OCI-LY1 (cell line): ENCODE measurements at regions not wholly inside any gene's neighbourhood (a gene's known extent, or its start where the extent isn't known, plus 50 kb on each side); places are given as distances from the start of the nearest gene placed in this dataset.

Source experiments
- H2AFZ ChIP-seq: fragments of 200-600 bp; sonication (generic), shearing (Covaris generic); 2 replicates; pipeline ENCODE4 v1.6.0; 2014; ENCODE audit warnings: antibody characterized with exemption, mild to moderate bottlenecking, low read length
- H3F3A ChIP-seq: fragments of 200-600 bp; sonication (generic), shearing (Covaris generic); 2 replicates; pipeline ENCODE4 v1.6.0; 2014; ENCODE audit warnings: mild to moderate bottlenecking, antibody characterized with exemption, low read length, moderate library complexity; ENCODE audit not compliant: insufficient read depth
- H3K27ac ChIP-seq: fragments of 200-600 bp; sonication (generic); 2 replicates; pipeline ENCODE4 v1.5.1; 2014; ENCODE audit warnings: low read length, mixed run types, mild to moderate bottlenecking, low read depth; ENCODE audit not compliant: poor library complexity, severe bottlenecking
- H3K27me3 ChIP-seq: fragments of 200-600 bp; sonication (generic); 2 replicates; pipeline ENCODE4 v1.6.0; 2014; ENCODE audit warnings: antibody characterized with exemption, mild to moderate bottlenecking, low read length, moderate library complexity; ENCODE audit not compliant: insufficient read depth
- H3K36me3 ChIP-seq: fragments of 200-600 bp; sonication (generic); 2 replicates; pipeline ENCODE4 v1.6.1; 2014; ENCODE audit warnings: mild to moderate bottlenecking, antibody characterized with exemption, low read length, moderate library complexity, mixed read lengths; ENCODE audit not compliant: insufficient read depth
- H3K4me1 ChIP-seq: fragments of 200-600 bp; sonication (generic); 2 replicates; pipeline ENCODE4 v1.5.1; 2014; ENCODE audit warnings: mild to moderate bottlenecking, low read length, moderate library complexity; ENCODE audit not compliant: insufficient read depth, severe bottlenecking
- H3K4me2 ChIP-seq: fragments of 200-600 bp; sonication (generic), shearing (Covaris generic); 2 replicates; pipeline ENCODE4 v1.6.1; 2014; ENCODE audit warnings: low read length
- H3K4me3 ChIP-seq: fragments of 200-600 bp; sonication (generic); 2 replicates; pipeline ENCODE4 v1.5.1; 2014; ENCODE audit warnings: low read length, low read depth, mild to moderate bottlenecking, mixed read lengths; ENCODE audit not compliant: poor library complexity, severe bottlenecking
- H3K79me2 ChIP-seq: fragments of 200-600 bp; shearing (Covaris generic); 2 replicates; pipeline ENCODE4 v1.6.1; 2016; ENCODE audit warnings: mixed run types, low read length, mixed read lengths; ENCODE audit not compliant: insufficient read depth
- H3K9ac ChIP-seq: fragments of 200-600 bp; sonication (generic), shearing (Covaris generic); 2 replicates; pipeline ENCODE4 v1.6.1; 2014; ENCODE audit warnings: mild to moderate bottlenecking, low read length, mixed read lengths
- H3K9me2 ChIP-seq: fragments of 200-600 bp; sonication (generic), shearing (Covaris generic); 2 replicates; pipeline ENCODE4 v1.6.1; 2014; ENCODE audit warnings: low read depth, mild to moderate bottlenecking, low read length, mixed read lengths
- H3K9me3 ChIP-seq: fragments of 200-600 bp; shearing (Covaris generic); 2 replicates; pipeline ENCODE4 v1.6.1; 2014; ENCODE audit warnings: low read length, mixed read lengths
- H4K20me1 ChIP-seq: fragments of 200-600 bp; sonication (generic), shearing (Covaris generic); 2 replicates; pipeline ENCODE4 v1.6.0; 2016; ENCODE audit warnings: mild to moderate bottlenecking, low read length; ENCODE audit not compliant: insufficient read depth
- EZH2 ChIP-seq: fragments of 200-600 bp; sonication (generic), shearing (Covaris generic); IDR thresholded peaks from 2 replicates; pipeline ENCODE4 v1.8.0; 2017; ENCODE audit warnings: borderline replicate concordance, mixed run types, mild to moderate bottlenecking, antibody characterized with exemption, low read length, moderate library complexity, mixed read lengths
- TF ChIP-seq, protein P1 (sequence below): fragments of 200-600 bp; sonication (generic), shearing (Covaris generic); IDR thresholded peaks from 2 replicates; pipeline ENCODE4 v1.5.1; 2017; ENCODE audit warnings: mild to moderate bottlenecking, antibody characterized with exemption, low read length, moderate library complexity, mixed read lengths

- Histone ChIP-seq H3K9ac (no peak overlapping the region), H3K9me2 (no peaks in the 10 kb centered on the region), H3F3A (no peaks in the 10 kb centered on the region), H3K9me3 (no peaks in the 10 kb centered on the region), H3K4me1 (no peaks in the 10 kb centered on the region), H3K36me3 (no peaks in the 10 kb centered on the region), H3K4me3 (no peak overlapping the region), H2AFZ (no peak overlapping the region), H3K79me2 (no peaks in the 10 kb centered on the region), H3K27me3 (no peaks in the 10 kb centered on the region), H3K27ac (no peak overlapping the region), H3K4me2 (no peak overlapping the region), H4K20me1 (no peaks in the 10 kb centered on the region)
- no peak for TF ChIP-seq EZH2
- TF ChIP-seq, protein P1, sequence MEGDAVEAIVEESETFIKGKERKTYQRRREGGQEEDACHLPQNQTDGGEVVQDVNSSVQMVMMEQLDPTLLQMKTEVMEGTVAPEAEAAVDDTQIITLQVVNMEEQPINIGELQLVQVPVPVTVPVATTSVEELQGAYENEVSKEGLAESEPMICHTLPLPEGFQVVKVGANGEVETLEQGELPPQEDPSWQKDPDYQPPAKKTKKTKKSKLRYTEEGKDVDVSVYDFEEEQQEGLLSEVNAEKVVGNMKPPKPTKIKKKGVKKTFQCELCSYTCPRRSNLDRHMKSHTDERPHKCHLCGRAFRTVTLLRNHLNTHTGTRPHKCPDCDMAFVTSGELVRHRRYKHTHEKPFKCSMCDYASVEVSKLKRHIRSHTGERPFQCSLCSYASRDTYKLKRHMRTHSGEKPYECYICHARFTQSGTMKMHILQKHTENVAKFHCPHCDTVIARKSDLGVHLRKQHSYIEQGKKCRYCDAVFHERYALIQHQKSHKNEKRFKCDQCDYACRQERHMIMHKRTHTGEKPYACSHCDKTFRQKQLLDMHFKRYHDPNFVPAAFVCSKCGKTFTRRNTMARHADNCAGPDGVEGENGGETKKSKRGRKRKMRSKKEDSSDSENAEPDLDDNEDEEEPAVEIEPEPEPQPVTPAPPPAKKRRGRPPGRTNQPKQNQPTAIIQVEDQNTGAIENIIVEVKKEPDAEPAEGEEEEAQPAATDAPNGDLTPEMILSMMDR: no peak
These were observed 512.3 kb upstream of the RAB6C start for GRCh38 chr2:129467012-129467779.

DNA sequence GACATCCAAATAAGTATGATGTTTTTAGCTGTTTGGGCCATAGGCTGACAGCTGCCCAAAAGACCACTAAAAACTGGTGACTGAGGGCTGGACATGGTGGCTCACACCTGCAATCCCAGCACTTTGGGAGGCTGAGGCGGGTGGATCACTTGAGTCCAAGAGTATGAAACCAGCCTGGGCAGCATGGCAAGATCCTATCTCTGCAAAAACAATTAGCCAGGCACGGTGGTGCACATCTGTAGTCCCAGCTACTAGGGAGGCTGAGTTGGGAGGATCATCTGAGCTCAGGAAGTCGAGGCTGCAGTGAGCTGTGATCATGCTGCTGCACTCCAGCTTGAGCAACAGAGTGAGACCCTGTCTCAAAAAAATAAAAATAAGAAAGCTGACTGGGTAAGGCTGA lies 511.5 kb upstream of the RAB6C start:
- H3K4me3 ChIP-seq: no peak overlapping the region
- no peak overlapping the region for H3K9ac ChIP-seq
- no peak overlapping the region for H2AFZ ChIP-seq
- H3K27me3 ChIP-seq: no peaks in the 10 kb centered on the region
- H3F3A ChIP-seq: no peaks in the 10 kb centered on the region
- no peaks in the 10 kb centered on the region for H4K20me1 ChIP-seq
- H3K27ac ChIP-seq: no peak overlapping the region
- no peak overlapping the region for H3K4me2 ChIP-seq
- no peaks in the 10 kb centered on the region for H3K79me2 ChIP-seq
- H3K9me3 ChIP-seq: no peaks in the 10 kb centered on the region
- no peak for TF ChIP-seq EZH2
- TF ChIP-seq, protein P1: no peak
- no peaks in the 10 kb centered on the region for H3K4me1 ChIP-seq
- no peaks in the 10 kb centered on the region for H3K9me2 ChIP-seq
- H3K36me3 ChIP-seq: no peaks in the 10 kb centered on the region

DNA sequence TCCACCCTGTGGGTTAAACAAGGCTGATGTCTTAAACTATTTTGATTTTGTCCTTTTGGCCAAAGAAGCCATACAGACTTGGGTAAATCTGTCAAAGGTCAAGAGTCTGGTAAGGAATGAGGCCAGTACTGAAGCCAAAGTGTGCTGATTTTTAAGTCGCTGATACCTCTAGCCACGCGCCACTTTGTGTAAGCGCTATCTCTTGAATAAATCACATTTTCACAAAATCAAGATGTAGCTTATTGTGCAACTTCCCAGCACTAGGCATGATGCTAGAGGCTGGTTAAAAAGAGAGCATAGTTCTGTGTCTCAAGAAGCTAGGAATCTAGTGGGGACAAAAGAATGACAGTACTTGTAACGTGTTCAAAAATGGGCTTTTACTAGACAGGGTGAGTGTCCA lies 510.6 kb upstream of the RAB6C start:
- H3K27me3 ChIP-seq: no peaks in the 10 kb centered on the region
- no peak overlapping the region for H3K4me2 ChIP-seq
- H3K9me3 ChIP-seq: no peaks in the 10 kb centered on the region
- H2AFZ ChIP-seq: no peak overlapping the region
- H3K79me2 ChIP-seq: no peaks in the 10 kb centered on the region
- H3K9me2 ChIP-seq: no peaks in the 10 kb centered on the region
- no peaks in the 10 kb centered on the region for H3K36me3 ChIP-seq
- H3K4me1 ChIP-seq: no peaks in the 10 kb centered on the region
- no peaks in the 10 kb centered on the region for H3F3A ChIP-seq
- H3K4me3 ChIP-seq: no peak overlapping the region
- no peak overlapping the region for H3K27ac ChIP-seq
- TF ChIP-seq, protein P1: no peak
- no peak for TF ChIP-seq EZH2
- no peaks in the 10 kb centered on the region for H4K20me1 ChIP-seq
- no peak overlapping the region for H3K9ac ChIP-seq
